GM12875 (cell line): ENCODE measurements at regions not wholly inside any gene's neighbourhood (a gene's known extent, or its start where the extent isn't known, plus 50 kb on each side); places are given as distances from the start of the nearest gene placed in this dataset.

Experiments used
- H3K4me3 ChIP-seq: one replicate; pipeline ENCODE4 v1.5.1; 2011; ENCODE audit warnings: low read depth, low read length, control low read depth
- CTCF ChIP-seq: IDR thresholded peaks from 2 replicates; pipeline ENCODE4 v1.5.1; 2011; ENCODE audit warnings: low read depth, mild to moderate bottlenecking, control low read depth, inconsistent platforms, low read length, moderate library complexity, borderline replicate concordance; ENCODE audit not compliant: insufficient read depth

- no peak for TF ChIP-seq CTCF
- no peak overlapping the region for H3K4me3 ChIP-seq
Measured at GRCh38 chr4:71283642-71284257, 55.1 kb upstream of the SLC4A4 start.

GRCh38 chr4:71287305-71287704 lies 51.5 kb upstream of the SLC4A4 start:
- no peak overlapping the region for H3K4me3 ChIP-seq
- TF ChIP-seq CTCF: no peak

GRCh38 chr4:71288875-71289274 lies 49.9 kb upstream of the SLC4A4 start:
- no peak for TF ChIP-seq CTCF
- H3K4me3 ChIP-seq: no peak overlapping the region
